Neural progenitor cell (in vitro differentiated cells): ENCODE measurements at regions not wholly inside any gene's neighbourhood (a gene's known extent, or its start where the extent isn't known, plus 50 kb on each side); places are given as distances from the start of the nearest gene placed in this dataset.

Source experiments
- DNase-seq: peaks from one replicate; pipeline ENCODE4 v3.0.0-alpha.2; 2016; ENCODE audit warnings: low spot score
- H2AFZ ChIP-seq: fragments of 200-600 bp; sonication (generic); replicated peaks from 2 replicates; pipeline ENCODE4 v1.6.1; 2016; ENCODE audit warnings: antibody characterized with exemption
- H3F3A ChIP-seq: fragments of 200-600 bp; sonication (generic); 2 replicates; pipeline ENCODE4 v1.6.1; 2016; ENCODE audit warnings: antibody characterized with exemption, low read depth
- H3K27ac ChIP-seq: fragments of 200-600 bp; sonication (generic); 2 replicates; pipeline ENCODE4 v1.5.1; 2016; ENCODE audit warnings: mild to moderate bottlenecking
- H3K27me3 ChIP-seq: fragments of 200-600 bp; sonication (generic); 2 replicates; pipeline ENCODE4 v1.6.1; 2016; ENCODE audit warnings: mild to moderate bottlenecking, moderate library complexity
- H3K36me3 ChIP-seq: fragments of 200-600 bp; sonication (generic); 2 replicates; pipeline ENCODE4 v1.5.1; 2016
- H3K4me1 ChIP-seq: fragments of 200-600 bp; sonication (generic); 2 replicates; pipeline ENCODE4 v1.6.1; 2016; ENCODE audit warnings: mixed run types
- H3K4me2 ChIP-seq: fragments of 200-600 bp; sonication (generic); 2 replicates; pipeline ENCODE4 v1.6.1; 2016
- H3K4me3 ChIP-seq: fragments of 200-600 bp; sonication (generic); 2 replicates; pipeline ENCODE4 v1.5.1; 2016
- H3K79me2 ChIP-seq: fragments of 200-600 bp; sonication (generic); 2 replicates; pipeline ENCODE4 v1.6.1; 2016; ENCODE audit warnings: low read depth
- H3K9ac ChIP-seq: fragments of 200-600 bp; sonication (generic); 2 replicates; pipeline ENCODE4 v1.6.1; 2016
- H3K9me3 ChIP-seq: fragments of 200-600 bp; sonication (generic); 2 replicates; pipeline ENCODE4 v1.5.1; 2016; ENCODE audit warnings: low read depth
- H4K20me1 ChIP-seq: fragments of 200-600 bp; sonication (generic); 2 replicates; pipeline ENCODE4 v1.6.1; 2016; ENCODE audit warnings: low read depth
- H3K27ac Mint-ChIP-seq: 3 replicates; pipeline ENCODE4 v1.8.0; 2021; ENCODE audit warnings: mixed read lengths
- H3K27me3 Mint-ChIP-seq: 2 replicates; pipeline ENCODE4 v1.8.0; 2022; ENCODE audit warnings: low read depth, mild to moderate bottlenecking, inconsistent platforms, moderate library complexity, mixed read lengths; ENCODE audit not compliant: insufficient read depth
- H3K36me3 Mint-ChIP-seq: 3 replicates; pipeline ENCODE4 v1.8.0; 2021; ENCODE audit warnings: mixed read lengths
- H3K4me1 Mint-ChIP-seq: 3 replicates; pipeline ENCODE4 v1.8.0; 2021; ENCODE audit warnings: mixed read lengths
- H3K4me3 Mint-ChIP-seq: 3 replicates; pipeline ENCODE4 v1.8.0; 2021; ENCODE audit warnings: mild to moderate bottlenecking, moderate library complexity, mixed read lengths
- H3K9me3 Mint-ChIP-seq: 3 replicates; pipeline ENCODE4 v1.8.0; 2020; ENCODE audit warnings: mixed read lengths
- CTCF ChIP-seq: fragments of 200-600 bp; sonication (generic); IDR thresholded peaks from 2 replicates; pipeline ENCODE4 v1.5.1; 2017; ENCODE audit warnings: antibody characterized with exemption, mild to moderate bottlenecking
- EZH2 ChIP-seq: fragments of 200-600 bp; sonication (generic); IDR thresholded peaks from 2 replicates; pipeline ENCODE4 v1.6.1; 2017; ENCODE audit warnings: antibody characterized with exemption, mild to moderate bottlenecking, moderate library complexity
- EZH2phosphoT487 ChIP-seq: fragments of 200-600 bp; sonication (generic); IDR thresholded peaks from 2 replicates; pipeline ENCODE4 v1.6.1; 2017; ENCODE audit warnings: antibody characterized with exemption

- H3K4me3 Mint-ChIP-seq = no peak overlapping the region
- Histone ChIP-seq H2AFZ (peak overlapping the region; percentile 84), H3K4me3 (no peak overlapping the region), H3K9me3 (no peaks in the 10 kb centered on the region), H3K79me2 (no peaks in the 10 kb centered on the region), H3F3A (no peaks in the 10 kb centered on the region), H3K36me3 (no peaks in the 10 kb centered on the region), H4K20me1 (no peaks in the 10 kb centered on the region), H3K9ac (no peak overlapping the region), H3K4me2 (no peak overlapping the region), H3K27ac (no peak overlapping the region), H3K4me1 (no peaks in the 10 kb centered on the region), H3K27me3 (no peaks in the 10 kb centered on the region)
- no peaks in the 10 kb centered on the region for H3K9me3 Mint-ChIP-seq
- DNase-seq = peak; percentile 86
- H3K27ac Mint-ChIP-seq = no peak overlapping the region
- no peaks in the 10 kb centered on the region for H3K36me3 Mint-ChIP-seq
- peaks cover 5% of the 10 kb centered on the region for H3K4me1 Mint-ChIP-seq
- TF ChIP-seq CTCF (peak; percentile 90), EZH2phosphoT487 (no peak)
- peaks cover 2% of the 10 kb centered on the region for H3K27me3 Mint-ChIP-seq
Observed at GRCh38 chr14:26984311-26985177, 386.7 kb upstream of the NOVA1 start.

GRCh38 chr14:26987744-26988363 is 390.0 kb upstream of the NOVA1 start:
- no peaks in the 10 kb centered on the region for H3K36me3 ChIP-seq
- no peak overlapping the region for H3K9ac ChIP-seq
- no peaks in the 10 kb centered on the region for H3K9me3 Mint-ChIP-seq
- H4K20me1 ChIP-seq = no peaks in the 10 kb centered on the region
- H3K27ac ChIP-seq = no peak overlapping the region
- no peaks in the 10 kb centered on the region for H3K27me3 ChIP-seq
- no peaks in the 10 kb centered on the region for H3F3A ChIP-seq
- no peak for TF ChIP-seq EZH2phosphoT487
- no peak for TF ChIP-seq CTCF
- H3K79me2 ChIP-seq = no peaks in the 10 kb centered on the region
- H3K4me3 ChIP-seq = no peak overlapping the region
- H3K27me3 Mint-ChIP-seq = peaks cover 2% of the 10 kb centered on the region
- no peak for DNase-seq
- no peaks in the 10 kb centered on the region for H3K36me3 Mint-ChIP-seq
- H3K4me3 Mint-ChIP-seq = no peak overlapping the region
- no peak overlapping the region for H3K27ac Mint-ChIP-seq
- peak overlapping the region; percentile 60 for H2AFZ ChIP-seq
- H3K9me3 ChIP-seq = no peaks in the 10 kb centered on the region
- peaks cover 5% of the 10 kb centered on the region for H3K4me1 Mint-ChIP-seq
- H3K4me2 ChIP-seq = no peak overlapping the region
- no peaks in the 10 kb centered on the region for H3K4me1 ChIP-seq

GRCh38 chr14:26990946-26991345 is 393.1 kb upstream of the NOVA1 start:
- H3K27ac Mint-ChIP-seq = no peak overlapping the region
- no peaks in the 10 kb centered on the region for H3K9me3 Mint-ChIP-seq
- no peaks in the 10 kb centered on the region for H3K79me2 ChIP-seq
- TF ChIP-seq EZH2phosphoT487 (no peak), EZH2 (no peak)
- H3K4me1 Mint-ChIP-seq = no peaks in the 10 kb centered on the region
- H3K9me3 ChIP-seq = no peaks in the 10 kb centered on the region
- no peak overlapping the region for H2AFZ ChIP-seq
- DNase-seq = no peak
- H3K36me3 Mint-ChIP-seq = no peaks in the 10 kb centered on the region
- H3K27ac ChIP-seq = no peak overlapping the region
- no peak overlapping the region for H3K9ac ChIP-seq
- H3K36me3 ChIP-seq = no peaks in the 10 kb centered on the region
- no peak overlapping the region for H3K4me3 Mint-ChIP-seq
- no peaks in the 10 kb centered on the region for H3F3A ChIP-seq
- H3K4me2 ChIP-seq = no peak overlapping the region
- H3K27me3 ChIP-seq = no peaks in the 10 kb centered on the region
- H3K4me1 ChIP-seq = no peaks in the 10 kb centered on the region
- H3K4me3 ChIP-seq = no peak overlapping the region
- no peaks in the 10 kb centered on the region for H3K27me3 Mint-ChIP-seq
- H4K20me1 ChIP-seq = no peaks in the 10 kb centered on the region
